NCI-H2029 (cell line): ENCODE measurements at regions not wholly inside any gene's neighbourhood (a gene's known extent, or its start where the extent isn't known, plus 50 kb on each side); places are given as distances from the start of the nearest gene placed in this dataset.

ENCODE experiments used
- DNase-seq: peaks from one replicate; lab custom pipeline; 2025; lab: John Stamatoyannopoulos, UW

GRCh38 chr6:133583907-133584427 lies 304.9 kb upstream of the TCF21 start:
- DNase-seq, result no peak

- no peak for DNase-seq
Observed at GRCh38 chr6:133584823-133585222, 304.1 kb upstream of the TCF21 start.

DNA sequence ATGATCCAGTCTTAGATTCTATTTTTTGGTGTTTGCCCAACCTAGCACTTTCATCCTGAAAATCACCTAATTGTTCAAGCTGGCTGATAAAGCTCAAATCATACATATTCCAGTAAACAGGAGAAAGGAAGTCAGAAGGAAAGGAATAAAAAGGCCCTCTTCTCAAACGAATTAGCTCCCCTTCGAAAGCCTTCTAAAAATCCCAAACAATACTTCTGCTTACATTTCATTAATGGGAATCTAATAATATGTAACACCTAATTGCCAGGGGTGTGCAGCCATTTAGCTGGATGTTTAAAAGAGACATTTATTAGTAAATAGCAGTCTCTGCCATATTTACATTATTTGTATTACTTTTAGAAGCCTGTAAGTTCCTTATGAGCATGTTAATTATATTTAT lies 302.9 kb upstream of the TCF21 start:
- DNase-seq, result no peak

DNA sequence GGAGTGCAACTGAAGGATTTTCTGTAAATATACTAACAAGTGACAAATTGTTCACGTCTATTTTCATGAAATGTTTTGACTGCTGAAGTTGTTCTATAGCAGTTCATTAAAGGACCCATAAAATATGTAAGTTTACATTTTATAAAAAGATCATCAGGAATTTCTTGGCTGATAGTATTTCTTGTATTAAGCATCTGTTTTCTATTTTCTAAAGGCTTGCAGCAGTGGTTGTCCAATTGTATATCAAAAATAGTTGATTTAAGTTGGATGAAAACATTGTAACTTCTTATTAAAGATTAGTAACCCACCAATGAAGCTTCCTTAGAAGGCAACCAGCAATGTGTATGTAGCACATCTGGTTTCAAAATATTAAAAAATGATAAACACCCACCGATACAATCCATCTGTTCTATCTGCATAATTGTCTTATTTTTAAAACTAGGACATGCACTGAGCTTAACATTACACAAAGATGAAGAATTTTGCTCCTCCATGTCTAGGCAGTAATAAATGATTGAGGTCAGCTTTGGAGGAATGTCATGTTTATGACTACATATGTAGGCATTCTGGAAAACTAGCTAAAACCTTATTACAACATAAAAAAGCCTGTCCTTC lies 301.3 kb upstream of the TCF21 start:
- DNase-seq, result no peak

GRCh38 chr6:133590196-133590595 lies 298.7 kb upstream of the TCF21 start:
- DNase-seq, result no peak

- DNase-seq, result no peak
Observed at GRCh38 chr6:133590814-133591213, 298.1 kb upstream of the TCF21 start.

GRCh38 chr6:133591275-133591674 lies 297.6 kb upstream of the TCF21 start:
- DNase-seq, result no peak

DNA sequence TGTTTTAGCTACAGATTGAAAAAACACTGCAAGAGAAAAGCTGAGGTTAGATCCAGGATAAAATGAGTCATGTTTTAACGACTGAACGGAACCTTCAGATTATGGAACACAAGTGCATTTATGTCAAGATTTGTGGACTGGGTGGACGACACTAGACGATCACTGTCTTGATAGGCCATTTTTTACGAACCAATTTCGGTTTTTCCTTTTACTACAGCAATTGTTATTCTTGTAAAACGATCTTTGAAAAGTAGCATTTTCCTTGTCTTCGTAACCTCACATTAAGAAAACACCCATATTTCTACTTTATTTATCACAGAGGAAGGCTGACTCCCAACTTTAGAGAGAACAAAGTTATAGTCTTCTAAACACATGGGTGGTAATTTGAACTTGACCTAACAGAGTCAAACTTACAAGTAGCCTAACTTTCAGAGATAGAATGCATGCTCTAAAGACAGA lies 294.2 kb upstream of the TCF21 start:
- DNase-seq, result no peak

GRCh38 chr6:133595111-133595761 lies 293.7 kb upstream of the TCF21 start:
- no peak for DNase-seq

DNA sequence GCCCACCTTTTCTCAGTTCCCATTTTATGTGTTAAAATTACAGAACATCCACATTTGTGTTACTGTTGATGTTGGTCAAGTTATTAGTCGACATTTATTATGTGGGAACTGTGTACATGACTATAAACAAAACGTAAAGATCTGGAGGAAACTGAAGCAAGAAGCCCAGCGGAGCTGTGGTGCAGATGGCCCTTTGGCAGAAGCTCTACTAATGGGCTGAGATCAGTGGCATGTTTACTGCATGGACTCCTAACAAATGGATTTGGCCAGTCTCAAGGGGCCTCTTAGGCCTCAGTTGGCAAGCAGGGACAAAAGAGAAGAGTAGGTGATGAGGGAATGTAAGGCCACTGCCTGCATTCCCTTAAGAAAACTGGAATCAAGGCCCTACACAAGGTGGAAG lies 282.1 kb upstream of the TCF21 start:
- DNase-seq, result no peak

GRCh38 chr6:133608620-133609019 lies 280.3 kb upstream of the TCF21 start:
- DNase-seq, result no peak

GRCh38 chr6:133609415-133610226 lies 279.3 kb upstream of the TCF21 start:
- no peak for DNase-seq

DNA sequence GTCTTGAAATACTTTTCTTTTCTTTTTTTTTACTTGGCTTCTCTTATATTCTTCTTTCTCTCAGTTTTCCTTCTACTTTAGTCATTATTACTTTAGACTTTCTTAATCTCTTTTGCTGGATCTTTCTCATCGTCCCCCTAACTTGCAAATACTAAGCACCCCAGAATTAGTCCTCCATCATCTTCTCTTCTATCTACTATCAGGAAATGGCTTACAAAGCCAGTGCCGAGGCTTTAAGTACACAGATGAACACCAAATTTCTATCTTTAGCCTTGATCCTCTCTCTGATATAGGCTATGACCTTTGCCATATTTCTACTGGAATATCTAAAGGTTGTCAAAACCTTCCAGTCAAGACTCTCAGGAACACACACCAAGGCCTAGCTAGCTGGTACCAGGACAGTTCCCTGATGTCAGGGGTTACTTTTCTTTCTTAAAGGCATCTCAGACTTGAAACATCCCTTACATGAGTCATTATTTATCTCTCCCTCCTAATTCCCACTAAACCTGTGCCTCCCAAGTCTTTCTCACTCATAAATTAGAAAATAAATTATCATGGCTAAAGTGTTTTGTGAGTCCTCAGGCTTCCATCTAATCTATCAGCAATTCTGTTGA lies 278.6 kb upstream of the TCF21 start:
- no peak for DNase-seq

GRCh38 chr6:133610971-133611370 lies 277.9 kb upstream of the TCF21 start:
- DNase-seq, result no peak

- DNase-seq, result no peak
Observed at GRCh38 chr6:133612459-133612858, 276.5 kb upstream of the TCF21 start.

DNA sequence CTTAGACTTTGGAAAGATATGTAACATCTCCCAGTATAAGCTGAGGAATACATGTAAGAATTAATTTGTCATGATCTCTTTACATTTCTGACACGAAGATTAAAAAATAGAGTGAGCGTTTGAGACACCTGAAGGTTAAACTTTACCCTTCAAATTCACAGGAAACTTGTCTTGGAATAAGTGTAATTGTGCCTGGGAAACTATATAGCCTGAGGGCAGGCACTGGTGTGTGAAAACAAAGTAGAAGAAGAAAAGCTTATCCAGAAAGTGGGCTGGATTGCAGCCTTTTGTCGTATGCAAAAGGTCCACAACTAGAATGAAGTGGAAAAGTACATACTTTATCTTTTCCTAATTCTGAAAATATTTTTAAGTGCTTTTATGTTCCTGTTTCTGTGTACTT lies 275.7 kb upstream of the TCF21 start:
- no peak for DNase-seq

DNA sequence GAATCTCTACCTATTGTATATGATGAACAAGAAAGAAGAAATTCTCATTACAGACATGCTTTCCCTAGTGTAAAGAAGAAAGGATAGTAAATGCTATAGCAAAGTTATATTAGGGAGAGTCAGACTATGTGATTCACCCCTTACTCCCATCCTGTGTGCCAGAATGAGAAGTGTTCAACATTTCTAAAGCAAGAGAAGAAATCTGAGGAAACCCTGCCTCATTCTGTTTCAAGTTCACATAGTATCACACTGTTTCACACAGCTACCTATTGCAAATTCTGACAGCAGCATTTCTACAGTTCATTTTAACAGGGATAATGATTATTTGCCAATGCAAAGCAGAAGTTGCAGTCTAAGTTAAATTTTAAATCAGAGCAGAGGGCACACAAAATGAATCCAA lies 267.2 kb upstream of the TCF21 start:
- DNase-seq, result no peak

DNA sequence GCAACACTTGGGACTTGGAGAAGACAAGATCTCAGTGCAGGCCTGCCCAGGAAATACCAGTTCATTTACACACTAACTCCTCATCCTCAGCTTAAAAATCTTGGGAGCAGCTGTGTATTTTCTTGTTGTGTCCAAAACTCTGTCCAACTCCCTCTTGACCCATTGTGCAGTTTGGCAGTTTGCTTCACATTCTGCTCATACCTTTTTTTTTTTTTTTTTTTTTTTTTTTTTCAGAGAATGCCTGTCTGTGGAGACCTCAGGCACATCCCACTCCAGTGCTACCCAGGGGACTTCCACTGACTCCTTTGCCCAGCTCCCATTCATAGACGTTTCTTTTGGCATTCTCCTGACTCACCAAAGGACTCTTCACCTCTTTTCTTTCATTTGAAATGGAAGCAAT lies 265.8 kb upstream of the TCF21 start:
- no peak for DNase-seq

- no peak for DNase-seq
Observed at GRCh38 chr6:133623621-133624020, 265.3 kb upstream of the TCF21 start.

GRCh38 chr6:133626096-133626666 lies 262.7 kb upstream of the TCF21 start:
- DNase-seq, result no peak

GRCh38 chr6:133629970-133630369 lies 258.9 kb upstream of the TCF21 start:
- DNase-seq, result no peak

- DNase-seq, result no peak
Observed at GRCh38 chr6:133630651-133631050, 258.3 kb upstream of the TCF21 start.
